IMR-90 (cell line): ENCODE measurements at regions not wholly inside any gene's neighbourhood (a gene's known extent, or its start where the extent isn't known, plus 50 kb on each side); places are given as distances from the start of the nearest gene placed in this dataset.

Experiments
- ATAC-seq: fragments of 200-7000 bp; cut with Tn5 transposase; 2 replicates; pipeline ENCODE4 v1.9.1; 2020; ENCODE audit warnings: low read depth, mild to moderate bottlenecking, moderate library complexity
- BruUV-seq: library from RNA; stranded (reverse); fragments of 400-500 nt; replicated peaks from 2 replicates; lab custom pipeline; 2021; lab: Mats Ljungman, UMichigan
- CTCF ChIA-PET: fragments of 300-600 bp; formaldehyde crosslinking; extraction: SDS; loops from one replicate; lab custom pipeline; 2021; ENCODE audit warnings: antibody characterized with exemption; lab: Yijun Ruan, JAX
- POLR2A ChIA-PET: fragments of 300-600 bp; sonication (Branson Sonifier 250); formaldehyde crosslinking; loops from one replicate; lab custom pipeline; 2022; ENCODE audit warnings: antibody characterized with exemption; ENCODE audit not compliant: unreplicated experiment; lab: Charles Lee
- DNase-seq: peaks from one replicate; pipeline ENCODE4 v3.0.0; 2013
- H2AFZ ChIP-seq: replicated peaks from 2 replicates; pipeline ENCODE3; 2013; ENCODE audit warnings: low read length, mild to moderate bottlenecking; ENCODE audit not compliant: poor library complexity
- H2AK5ac ChIP-seq: 2 replicates; pipeline ENCODE4 v1.6.1; 2013; ENCODE audit warnings: low read depth, low read length, inconsistent platforms
- H2AK9ac ChIP-seq: replicated peaks from 2 replicates; pipeline ENCODE3; 2013; ENCODE audit warnings: mild to moderate bottlenecking, low read depth, low read length, moderate library complexity; ENCODE audit not compliant: poor library complexity
- H2BK120ac ChIP-seq: 2 replicates; pipeline ENCODE4 v1.6.1; 2013; ENCODE audit warnings: low read depth, low read length, inconsistent platforms
- H2BK15ac ChIP-seq: 3 replicates; pipeline ENCODE4 v1.6.1; 2013; ENCODE audit warnings: low read depth, low read length, inconsistent platforms
- H2BK20ac ChIP-seq: 2 replicates; pipeline ENCODE4 v1.6.1; 2013; ENCODE audit warnings: low read depth, mild to moderate bottlenecking, inconsistent platforms, low read length, moderate library complexity
- H2BK5ac ChIP-seq: 2 replicates; pipeline ENCODE4 v1.6.1; 2013; ENCODE audit warnings: mild to moderate bottlenecking, low read depth, low read length, inconsistent platforms; ENCODE audit not compliant: poor library complexity, severe bottlenecking
- H3K14ac ChIP-seq: replicated peaks from 2 replicates; pipeline ENCODE4 v1.6.1; 2013; ENCODE audit warnings: low read depth, low read length, inconsistent platforms
- H3K18ac ChIP-seq: 2 replicates; pipeline ENCODE4 v1.6.1; 2013; ENCODE audit warnings: low read depth, low read length, control low read depth
- H3K23ac ChIP-seq: 2 replicates; pipeline ENCODE4 v1.6.1; 2013; ENCODE audit warnings: low read depth, low read length, inconsistent platforms
- H3K27ac ChIP-seq: 2 replicates; pipeline ENCODE4 v1.5.1; 2013; ENCODE audit warnings: mild to moderate bottlenecking, control low read depth, low read length; ENCODE audit not compliant: insufficient read depth
- H3K27me3 ChIP-seq: 2 replicates; pipeline ENCODE4 v1.6.1; 2013; ENCODE audit warnings: low read length; ENCODE audit not compliant: control insufficient read depth, insufficient read depth
- H3K36me3 ChIP-seq: 2 replicates; pipeline ENCODE4 v1.6.1; 2013; ENCODE audit warnings: low read length, mixed read lengths; ENCODE audit not compliant: control insufficient read depth, insufficient read depth
- H3K4ac ChIP-seq: 2 replicates; pipeline ENCODE4 v1.6.1; 2013; ENCODE audit warnings: low read depth, low read length, inconsistent platforms
- H3K4me1 ChIP-seq: 2 replicates; pipeline ENCODE4 v1.6.1; 2013; ENCODE audit warnings: low read length, mixed read lengths; ENCODE audit not compliant: control insufficient read depth, insufficient read depth
- H3K4me2 ChIP-seq: 2 replicates; pipeline ENCODE4 v1.6.1; 2013; ENCODE audit warnings: low read depth, mild to moderate bottlenecking, control low read depth, low read length, moderate library complexity
- H3K4me3 ChIP-seq: 2 replicates; pipeline ENCODE4 v1.5.1; 2013; ENCODE audit warnings: low read depth, mild to moderate bottlenecking, control low read depth, low read length, moderate library complexity; ENCODE audit not compliant: insufficient read depth
- H3K56ac ChIP-seq: 2 replicates; pipeline ENCODE4 v1.6.1; 2013; ENCODE audit warnings: low read length, inconsistent platforms; ENCODE audit not compliant: insufficient read depth; ENCODE audit errors: extremely low read depth
- H3K79me1 ChIP-seq, 2 experiments: 2 replicates each; pipeline ENCODE4 v1.6.1; 2013; ENCODE audit warnings: low read length in 2 of 2, inconsistent platforms in 1 of 2, low read depth in 1 of 2
- H3K9ac ChIP-seq: 2 replicates; pipeline ENCODE4 v1.6.1; 2013; ENCODE audit warnings: low read depth, low read length, control low read depth
- H3K9me1 ChIP-seq: 2 replicates; pipeline ENCODE4 v1.6.1; 2013; ENCODE audit warnings: low read length, inconsistent platforms; ENCODE audit not compliant: insufficient read depth
- H3K9me3 ChIP-seq: 2 replicates; pipeline ENCODE4 v1.6.1; 2013; ENCODE audit warnings: low read length; ENCODE audit not compliant: control insufficient read depth, insufficient read depth
- H4K20me1 ChIP-seq: 2 replicates; pipeline ENCODE4 v1.6.1; 2013; ENCODE audit warnings: low read length, inconsistent platforms; ENCODE audit not compliant: insufficient read depth
- H4K5ac ChIP-seq: 2 replicates; pipeline ENCODE4 v1.6.1; 2013; ENCODE audit warnings: mild to moderate bottlenecking, low read depth, low read length, control low read depth
- H4K8ac ChIP-seq, 2 experiments: 2 replicates each; pipeline ENCODE4 v1.6.1; 2013; ENCODE audit warnings: low read depth in 2 of 2, low read length in 2 of 2, control low read depth in 1 of 2, inconsistent platforms in 1 of 2
- H4K91ac ChIP-seq: 2 replicates; pipeline ENCODE4 v1.6.1; 2013; ENCODE audit warnings: low read depth, low read length, inconsistent platforms; ENCODE audit not compliant: insufficient read depth
- BHLHE40 ChIP-seq: fragments of 150-350 bp; IDR thresholded peaks from 2 replicates; pipeline ENCODE4 v1.6.1; 2016; ENCODE audit warnings: mild to moderate bottlenecking, low read depth, low read length
- CEBPB ChIP-seq: IDR thresholded peaks from 2 replicates; pipeline ENCODE4 v1.6.1; 2012; ENCODE audit warnings: low read depth, low read length, improper control_type of control experiment
- FOS ChIP-seq: fragments of 150-350 bp; IDR thresholded peaks from 2 replicates; pipeline ENCODE4 v1.6.1; 2016; ENCODE audit warnings: low read depth, low read length
- MAZ ChIP-seq: IDR thresholded peaks from 2 replicates; pipeline ENCODE4 v1.6.1; 2012; ENCODE audit warnings: low read depth, mild to moderate bottlenecking, low read length, improper control_type of control experiment, moderate library complexity, borderline replicate concordance
- MXI1 ChIP-seq: IDR thresholded peaks from 2 replicates; pipeline ENCODE4 v1.6.1; 2012; ENCODE audit warnings: low read depth, mild to moderate bottlenecking, low read length, moderate library complexity, borderline replicate concordance
- NFE2L2 ChIP-seq: fragments of 150-350 bp; IDR thresholded peaks from 2 replicates; pipeline ENCODE4 v1.6.1; 2016; ENCODE audit warnings: low read depth, mild to moderate bottlenecking, low read length
- SMC3 ChIP-seq: fragments of 150-350 bp; IDR thresholded peaks from 2 replicates; pipeline ENCODE4 v1.6.1; 2016; ENCODE audit warnings: low read depth, mild to moderate bottlenecking, antibody characterized with exemption, low read length, moderate library complexity
- WGBS, 2 experiments: methylation state at CpG; one replicate each; pipeline versions ENCODE4 v1.1.5 to v1.1.7; 2013; ENCODE audit warnings: missing lambda C conversion rate in 2 of 2; ENCODE audit not compliant: insufficient read length in 1 of 2; ENCODE audit errors: extremely low coverage in 2 of 2; 5-methylcytosine and 5-hydroxymethylcytosine counted together
- dilution Hi-C: fragments of 300-500 bp; cut with HindIII; formaldehyde crosslinking; loops from one replicate; pipeline ENCODE4 v1.14.3; 2018; ENCODE audit warnings: low sequenced_read_pairs; ENCODE audit not compliant: unreplicated experiment
- in situ Hi-C: fragments of 300-500 bp; cut with MboI; formaldehyde crosslinking; loops from 3 replicates; pipeline ENCODE4 v1.14.3; 2019; ENCODE audit warnings: low sequenced_read_pairs, inconsistent platforms, mixed read lengths
- intact Hi-C: fragments of 100-400 bp; cut with micrococcal nuclease; formaldehyde crosslinking; loops from 2 replicates; pipeline ENCODE4 v1.10.0; 2022
- TF ChIP-seq, protein P1 (sequence below): conservative IDR thresholded peaks from 2 replicates; pipeline ENCODE4 v1.5.1; 2012; ENCODE audit warnings: mild to moderate bottlenecking, low read depth, low read length, improper control_type of control experiment

DNA sequence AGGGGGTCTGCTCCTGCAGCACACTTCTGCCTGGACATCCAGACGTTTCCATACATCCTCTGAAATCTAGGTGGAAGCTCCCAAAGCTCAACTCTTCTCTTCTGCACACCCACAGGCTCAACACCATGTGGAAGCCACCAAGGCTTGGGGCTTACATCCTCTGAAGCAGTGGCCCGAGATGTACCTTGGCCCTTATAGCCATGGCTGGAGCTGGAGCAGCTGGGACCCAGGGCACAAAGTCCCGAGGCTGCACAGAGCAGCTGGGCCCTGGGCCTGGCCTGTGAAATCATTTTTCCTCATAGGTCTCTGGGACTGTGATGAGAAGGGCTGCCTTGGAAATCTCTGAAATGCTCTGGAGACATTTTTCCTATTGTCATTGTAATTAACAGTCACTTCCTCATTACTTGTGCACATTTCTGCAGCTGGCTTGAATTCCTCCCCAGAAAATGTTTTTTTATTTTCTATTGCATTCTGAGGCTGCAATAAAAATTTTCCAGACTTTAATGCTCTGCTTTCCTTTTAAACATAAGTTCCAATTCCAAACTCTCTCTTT is 645.6 kb downstream of the RWDD3 start:
- Histone ChIP-seq H3K23ac (no peak overlapping the region), H4K20me1 (no peaks in the 10 kb centered on the region), H3K27ac (no peak overlapping the region), H3K56ac (no peak overlapping the region), H3K4me1 (no peaks in the 10 kb centered on the region), H3K18ac (no peak overlapping the region), H4K5ac (no peak overlapping the region), H2BK120ac (no peak overlapping the region), H3K9ac (no peak overlapping the region), H2BK5ac (no peak overlapping the region), H4K8ac (no peak overlapping the region), H2BK15ac (no peak overlapping the region), H2AFZ (no peak overlapping the region), H3K4me2 (no peak overlapping the region), H2BK20ac (no peak overlapping the region), H3K14ac (no peak overlapping the region), H3K36me3 (no peaks in the 10 kb centered on the region), H3K9me1 (no peaks in the 10 kb centered on the region), H2AK9ac (no peak overlapping the region), H3K4ac (no peak overlapping the region), H3K9me3 (no peaks in the 10 kb centered on the region), H2AK5ac (no peak overlapping the region), H3K27me3 (no peaks in the 10 kb centered on the region), H4K91ac (no peak overlapping the region), H3K4me3 (no peak overlapping the region), H3K79me1 (no peaks in the 10 kb centered on the region)
- 20% methylated on average over 1 of the region's 3 CpGs; no CpG with 5 or more reads in 1 of the 2 experiments for WGBS, 2 experiments
- ChIA-PET POLR2A (no interaction called here), CTCF (no interaction called here)
- no peak for DNase-seq
- intact Hi-C loops (no loop called here), dilution Hi-C loops (no loop called here), in situ Hi-C loops (no loop called here)
- no peak for ATAC-seq
- BruUV-seq = no TSS peak
- no peak for TF ChIP-seq CEBPB
- no peak for TF ChIP-seq NFE2L2
- TF ChIP-seq MAZ = no peak
- TF ChIP-seq MXI1 = no peak
- TF ChIP-seq SMC3 = no peak
- no peak for TF ChIP-seq BHLHE40
- TF ChIP-seq, protein P1, sequence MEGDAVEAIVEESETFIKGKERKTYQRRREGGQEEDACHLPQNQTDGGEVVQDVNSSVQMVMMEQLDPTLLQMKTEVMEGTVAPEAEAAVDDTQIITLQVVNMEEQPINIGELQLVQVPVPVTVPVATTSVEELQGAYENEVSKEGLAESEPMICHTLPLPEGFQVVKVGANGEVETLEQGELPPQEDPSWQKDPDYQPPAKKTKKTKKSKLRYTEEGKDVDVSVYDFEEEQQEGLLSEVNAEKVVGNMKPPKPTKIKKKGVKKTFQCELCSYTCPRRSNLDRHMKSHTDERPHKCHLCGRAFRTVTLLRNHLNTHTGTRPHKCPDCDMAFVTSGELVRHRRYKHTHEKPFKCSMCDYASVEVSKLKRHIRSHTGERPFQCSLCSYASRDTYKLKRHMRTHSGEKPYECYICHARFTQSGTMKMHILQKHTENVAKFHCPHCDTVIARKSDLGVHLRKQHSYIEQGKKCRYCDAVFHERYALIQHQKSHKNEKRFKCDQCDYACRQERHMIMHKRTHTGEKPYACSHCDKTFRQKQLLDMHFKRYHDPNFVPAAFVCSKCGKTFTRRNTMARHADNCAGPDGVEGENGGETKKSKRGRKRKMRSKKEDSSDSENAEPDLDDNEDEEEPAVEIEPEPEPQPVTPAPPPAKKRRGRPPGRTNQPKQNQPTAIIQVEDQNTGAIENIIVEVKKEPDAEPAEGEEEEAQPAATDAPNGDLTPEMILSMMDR = no peak
- no peak for TF ChIP-seq FOS
